OCI-LY3 (cell line): ENCODE measurements at regions not wholly inside any gene's neighbourhood (a gene's known extent, or its start where the extent isn't known, plus 50 kb on each side); places are given as distances from the start of the nearest gene placed in this dataset.

Experiments used
- H2AFZ ChIP-seq: fragments of 200-600, 300-600 bp; shearing (Covaris generic); 2 replicates; pipeline ENCODE4 v1.6.0; 2014; ENCODE audit warnings: antibody characterized with exemption, low read depth, low read length
- H3K27ac ChIP-seq: fragments of 200-600, 300-600 bp; sonication (generic); 2 replicates; pipeline ENCODE4 v1.5.1; 2014; ENCODE audit warnings: mild to moderate bottlenecking, low read length, moderate library complexity, mixed read lengths
- H3K27me3 ChIP-seq: fragments of 200-600, 300-600 bp; sonication (generic); 2 replicates; pipeline ENCODE4 v1.6.1; 2014; ENCODE audit warnings: low read depth, low read length, mixed read lengths
- H3K36me3 ChIP-seq: fragments of 200-600, 300-600 bp; sonication (generic); replicated peaks from 2 replicates; pipeline ENCODE3; 2014; ENCODE audit warnings: low read depth, low read length, mixed read lengths
- H3K4me1 ChIP-seq: fragments of 300-600, 200-600 bp; sonication (generic); 2 replicates; pipeline ENCODE4 v1.6.1; 2014; ENCODE audit warnings: low read length, mixed read lengths
- H3K4me2 ChIP-seq: fragments of 200-600, 300-600 bp; sonication (generic); 2 replicates; pipeline ENCODE4 v1.6.1; 2014; ENCODE audit warnings: low read length, mixed read lengths
- H3K4me3 ChIP-seq: fragments of 300-600, 200-600 bp; sonication (generic); 2 replicates; pipeline ENCODE4 v1.5.1; 2014; ENCODE audit warnings: antibody characterized with exemption, mild to moderate bottlenecking, low read length, moderate library complexity
- H3K79me2 ChIP-seq: fragments of 300-600, 200-600 bp; shearing (Covaris generic); 2 replicates; pipeline ENCODE4 v1.6.1; 2014; ENCODE audit warnings: mild to moderate bottlenecking, low read length, mixed read lengths
- H3K9ac ChIP-seq: fragments of 300-600, 200-600 bp; shearing (Covaris generic); 2 replicates; pipeline ENCODE4 v1.6.0; 2014; ENCODE audit warnings: mild to moderate bottlenecking, low read length, moderate library complexity
- H3K9me3 ChIP-seq: fragments of 200-600, 300-600 bp; shearing (Covaris generic); 2 replicates; pipeline ENCODE4 v1.6.1; 2014; ENCODE audit warnings: low read length, mixed read lengths; ENCODE audit not compliant: insufficient read depth
- H4K20me1 ChIP-seq: fragments of 200-600, 300-600 bp; sonication (generic); 2 replicates; pipeline ENCODE4 v1.6.1; 2016; ENCODE audit warnings: low read length, mixed read lengths; ENCODE audit not compliant: insufficient read depth
- CTCF ChIP-seq: fragments of 200-600, 300-600 bp; sonication (generic); IDR thresholded peaks from 2 replicates; pipeline ENCODE4 v1.5.1; 2014; ENCODE audit warnings: antibody characterized with exemption, low read length, low read depth
- EZH2phosphoT487 ChIP-seq: fragments of 200-600 bp; shearing (Covaris generic); IDR thresholded peaks from 2 replicates; pipeline ENCODE4 v1.6.1; 2018; ENCODE audit warnings: antibody characterized with exemption, mixed run types, low read depth

GRCh38 chr4:170662250-170662649 is 572.5 kb upstream of the AADAT start:
- H3K4me2 ChIP-seq = no peak overlapping the region
- no peaks in the 10 kb centered on the region for H3K36me3 ChIP-seq
- H3K27ac ChIP-seq = no peak overlapping the region
- no peak overlapping the region; the same call in 1 of the 2 replicates for H2AFZ ChIP-seq
- no peaks in the 10 kb centered on the region for H3K27me3 ChIP-seq
- H4K20me1 ChIP-seq = no peaks in the 10 kb centered on the region
- H3K79me2 ChIP-seq = no peaks in the 10 kb centered on the region
- H3K4me1 ChIP-seq = peaks cover 22% of the 10 kb centered on the region
- no peaks in the 10 kb centered on the region for H3K9me3 ChIP-seq
- H3K9ac ChIP-seq = no peak overlapping the region
- TF ChIP-seq EZH2phosphoT487 = no peak
- no peak for TF ChIP-seq CTCF
- H3K4me3 ChIP-seq = no peak overlapping the region

- Histone ChIP-seq H2AFZ (no peak overlapping the region), H4K20me1 (no peaks in the 10 kb centered on the region), H3K27ac (no peak overlapping the region), H3K27me3 (no peaks in the 10 kb centered on the region), H3K4me1 (no peaks in the 10 kb centered on the region; the same call in 1 of the 2 replicates), H3K9ac (no peak overlapping the region), H3K79me2 (no peaks in the 10 kb centered on the region), H3K36me3 (no peaks in the 10 kb centered on the region), H3K9me3 (no peaks in the 10 kb centered on the region), H3K4me3 (no peak overlapping the region), H3K4me2 (no peak overlapping the region)
- TF ChIP-seq CTCF = no peak
- TF ChIP-seq EZH2phosphoT487 = no peak
Observed at GRCh38 chr4:170657761-170658160, 568.0 kb upstream of the AADAT start.

GRCh38 chr4:170656506-170656905 is 566.8 kb upstream of the AADAT start:
- no peak overlapping the region for H2AFZ ChIP-seq
- H3K27ac ChIP-seq = no peak overlapping the region
- H3K27me3 ChIP-seq = no peaks in the 10 kb centered on the region
- H3K4me3 ChIP-seq = no peak overlapping the region
- no peak overlapping the region for H3K9ac ChIP-seq
- H3K36me3 ChIP-seq = no peaks in the 10 kb centered on the region
- no peak overlapping the region for H3K4me2 ChIP-seq
- no peaks in the 10 kb centered on the region for H3K9me3 ChIP-seq
- no peaks in the 10 kb centered on the region for H3K79me2 ChIP-seq
- no peaks in the 10 kb centered on the region for H4K20me1 ChIP-seq
- no peaks in the 10 kb centered on the region for H3K4me1 ChIP-seq
- TF ChIP-seq EZH2phosphoT487 = no peak
- TF ChIP-seq CTCF = no peak

- H2AFZ ChIP-seq = no peak overlapping the region
- H3K4me3 ChIP-seq = no peak overlapping the region
- H3K27ac ChIP-seq = no peak overlapping the region
- no peak overlapping the region for H3K4me2 ChIP-seq
- H4K20me1 ChIP-seq = no peaks in the 10 kb centered on the region
- H3K9me3 ChIP-seq = no peaks in the 10 kb centered on the region
- no peak for TF ChIP-seq CTCF
- TF ChIP-seq EZH2phosphoT487 = no peak
- no peak overlapping the region for H3K9ac ChIP-seq
- no peaks in the 10 kb centered on the region for H3K36me3 ChIP-seq
- H3K27me3 ChIP-seq = no peaks in the 10 kb centered on the region
- no peaks in the 10 kb centered on the region for H3K79me2 ChIP-seq
- H3K4me1 ChIP-seq = no peaks in the 10 kb centered on the region
Observed at GRCh38 chr4:170652571-170652970, 562.8 kb upstream of the AADAT start.
